HTR-8/SVneo (cell line): ENCODE measurements at regions not wholly inside any gene's neighbourhood (a gene's known extent, or its start where the extent isn't known, plus 50 kb on each side); places are given as distances from the start of the nearest gene placed in this dataset.
"Not testable (repeated sequence)": the region's sequence is repeated elsewhere in the genome, so short reads cannot be mapped to it uniquely, and the experiment has no call there.

ENCODE experiments used
- DNase-seq: peaks from one replicate; pipeline ENCODE4 v3.0.0; 2011; ENCODE audit warnings: low spot score, mixed read lengths; ENCODE audit not compliant: insufficient read length
- FAIRE-seq: peaks from 2 replicates; lab custom pipeline; 2011; peaks lifted over from hg19 to GRCh38; lab: Jason Lieb, UNC

- FAIRE-seq, result no peak
- no peak for DNase-seq
Measured at GRCh38 chr11:86171627-86172026, 72.9 kb upstream of the EED start.

- FAIRE-seq (no peak), DNase-seq (no peak)
Measured at GRCh38 chr11:86167499-86168164, 76.9 kb upstream of the EED start.

GRCh38 chr11:86166287-86166686 lies 78.3 kb upstream of the EED start:
- not testable (repeated sequence) for FAIRE-seq

GRCh38 chr11:86164106-86164505 lies 80.4 kb upstream of the EED start:
- FAIRE-seq, result no peak
- DNase-seq, result no peak

More at GRCh38 chr11:86166287-86166686, 78.3 kb upstream of the EED start:
- not testable (repeated sequence) for DNase-seq

- DNase-seq, FAIRE-seq: not testable (repeated sequence)
Measured at GRCh38 chr11:86163221-86163876, 81.2 kb upstream of the EED start.

GRCh38 chr11:86162239-86162638 lies 82.3 kb upstream of the EED start:
- DNase-seq, result no peak
- FAIRE-seq, result no peak

GRCh38 chr11:86161837-86162236 lies 82.7 kb upstream of the EED start:
- no peak for FAIRE-seq
- DNase-seq, result no peak

- FAIRE-seq (no peak), DNase-seq (no peak)
Measured at GRCh38 chr11:86161336-86161735, 83.2 kb upstream of the EED start.

- DNase-seq (no peak), FAIRE-seq (peak; percentile 36)
Measured at GRCh38 chr11:86160541-86161149, 83.9 kb upstream of the EED start.

- FAIRE-seq (no peak), DNase-seq (no peak)
Measured at GRCh38 chr11:86159581-86159891, 85.0 kb upstream of the EED start.

- DNase-seq (no peak), FAIRE-seq (no peak)
Measured at GRCh38 chr11:86158704-86159580, 85.6 kb upstream of the EED start.

- no peak for FAIRE-seq
- no peak for DNase-seq
Measured at GRCh38 chr11:86157797-86158378, 86.7 kb upstream of the EED start.

- DNase-seq (no peak), FAIRE-seq (no peak)
Measured at GRCh38 chr11:86156397-86156955, 87.6 kb upstream of the PICALM start.

GRCh38 chr11:86155200-86155844 lies 86.4 kb upstream of the PICALM start:
- FAIRE-seq (no peak), DNase-seq (no peak)

- no peak for DNase-seq
Measured at GRCh38 chr11:86153439-86153838, 84.6 kb upstream of the PICALM start.

GRCh38 chr11:86152901-86153300 lies 84.0 kb upstream of the PICALM start:
- no peak for DNase-seq
- no peak for FAIRE-seq

More at GRCh38 chr11:86153439-86153838, 84.6 kb upstream of the PICALM start:
- FAIRE-seq, result no peak

GRCh38 chr11:86152006-86152862 lies 83.3 kb upstream of the PICALM start:
- DNase-seq (no peak), FAIRE-seq (no peak)

- DNase-seq, result no peak
- FAIRE-seq, result no peak
Measured at GRCh38 chr11:86151174-86152005, 82.5 kb upstream of the PICALM start.
